CD4-positive, alpha-beta T cell treated with Interleukin-15 for 4 hours (primary cell): ENCODE measurements at regions not wholly inside any gene's neighbourhood (a gene's known extent, or its start where the extent isn't known, plus 50 kb on each side); places are given as distances from the start of the nearest gene placed in this dataset.
"Not testable (repeated sequence)": the region's sequence is repeated elsewhere in the genome, so short reads cannot be mapped to it uniquely, and the experiment has no call there.

Source experiments
- DNase-seq: peaks from one replicate; pipeline ENCODE4 v3.0.0-alpha.2; 2020; ENCODE audit warnings: low spot score

DNA sequence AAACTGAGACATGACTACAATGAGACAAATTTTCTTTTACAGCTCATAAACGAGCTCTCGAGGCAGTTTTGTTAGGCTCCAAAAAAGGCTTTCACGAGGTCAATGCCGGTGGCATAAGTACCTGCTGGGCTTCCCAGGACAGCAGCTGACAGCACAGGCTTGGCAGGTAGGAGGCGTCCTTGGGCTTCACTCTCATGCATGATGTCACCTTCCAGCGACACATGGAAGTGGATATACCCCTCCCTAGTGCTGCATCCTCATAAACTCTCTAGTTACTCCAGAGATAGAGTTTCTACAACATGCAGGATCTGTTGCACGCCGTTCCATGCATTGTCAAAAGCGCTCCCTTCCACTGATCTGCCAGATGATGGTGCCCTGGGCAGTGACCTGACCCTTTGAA, 112.5 kb upstream of the PAXBP1 start:
- DNase-seq = no peak

DNA sequence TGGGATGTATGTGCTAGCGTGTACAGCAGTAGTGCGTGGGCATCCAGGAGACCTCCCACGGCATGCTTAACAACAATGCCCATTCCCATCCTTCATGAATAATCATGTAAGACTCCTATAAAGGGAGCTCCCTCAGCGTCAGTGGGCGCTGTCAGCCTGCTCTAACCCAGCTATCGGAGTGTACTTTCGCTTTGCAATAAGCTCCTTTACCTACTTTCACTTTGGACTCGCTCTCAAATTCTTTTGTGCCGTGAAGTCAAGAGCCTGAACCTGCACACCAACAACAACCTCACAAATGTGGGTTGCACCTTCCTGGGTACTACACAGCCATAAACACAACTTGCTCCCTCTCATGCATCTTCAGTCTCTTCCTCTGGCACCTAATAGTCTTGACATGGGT, 114.8 kb upstream of the PAXBP1 start:
- peak; percentile 42 for DNase-seq

DNA sequence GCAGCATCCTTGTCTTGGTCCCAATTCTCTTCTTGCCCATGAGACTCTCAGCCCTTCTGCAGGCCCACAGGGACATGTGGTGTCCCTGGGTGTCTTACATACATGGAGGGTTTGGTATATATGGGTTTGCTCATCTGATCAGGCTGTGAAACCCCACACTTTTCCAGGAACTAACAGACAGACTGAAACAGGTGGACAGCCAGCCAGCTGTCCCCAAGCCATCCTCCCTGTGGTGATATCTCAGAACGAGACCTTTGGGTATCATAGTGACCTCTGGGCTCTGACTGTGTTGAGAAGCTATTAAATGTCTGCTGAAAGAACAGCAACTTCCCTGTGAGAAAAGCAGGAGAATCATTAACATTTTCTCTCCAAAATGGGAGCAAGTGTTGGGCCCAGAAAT, 115.5 kb upstream of the PAXBP1 start:
- DNase-seq = no peak

DNA sequence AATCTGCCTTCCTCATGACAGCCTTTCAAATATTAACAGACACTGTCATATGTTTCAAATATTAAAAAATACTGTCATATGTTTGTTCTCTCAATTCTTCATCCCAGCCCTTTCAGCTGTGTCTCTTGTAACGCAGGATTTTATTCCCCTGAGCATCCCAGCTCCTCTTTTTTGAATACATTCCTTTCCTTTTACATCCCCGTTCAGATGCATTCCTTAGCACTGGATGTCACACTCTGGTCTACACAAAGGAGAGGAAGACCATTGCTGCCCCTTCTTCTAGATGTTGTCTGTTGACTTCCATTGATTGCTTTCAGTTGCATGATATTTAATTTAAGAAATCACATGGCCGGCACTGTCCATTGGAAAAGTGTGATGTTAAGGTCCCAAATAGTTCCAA, 117.4 kb upstream of the PAXBP1 start:
- no peak for DNase-seq

DNA sequence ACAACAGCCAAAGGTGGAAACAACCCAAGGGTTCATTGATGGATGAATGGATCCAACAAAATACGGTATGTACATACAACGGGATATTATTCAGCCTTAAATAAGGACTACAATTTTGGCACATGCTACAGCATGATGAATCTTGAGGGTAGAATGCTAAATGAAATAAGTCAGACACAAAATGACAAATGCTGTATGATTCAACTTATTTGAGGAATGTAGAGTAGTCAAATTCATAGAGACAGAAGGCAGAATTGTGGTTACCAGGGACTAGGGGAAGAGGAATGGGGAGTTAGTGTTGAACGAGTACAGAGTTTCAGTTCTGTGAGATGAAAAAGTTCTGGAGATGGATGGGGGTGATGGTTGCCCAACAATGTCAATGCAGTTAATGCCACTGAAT, 118.0 kb upstream of the PAXBP1 start:
- no peak for DNase-seq

DNA sequence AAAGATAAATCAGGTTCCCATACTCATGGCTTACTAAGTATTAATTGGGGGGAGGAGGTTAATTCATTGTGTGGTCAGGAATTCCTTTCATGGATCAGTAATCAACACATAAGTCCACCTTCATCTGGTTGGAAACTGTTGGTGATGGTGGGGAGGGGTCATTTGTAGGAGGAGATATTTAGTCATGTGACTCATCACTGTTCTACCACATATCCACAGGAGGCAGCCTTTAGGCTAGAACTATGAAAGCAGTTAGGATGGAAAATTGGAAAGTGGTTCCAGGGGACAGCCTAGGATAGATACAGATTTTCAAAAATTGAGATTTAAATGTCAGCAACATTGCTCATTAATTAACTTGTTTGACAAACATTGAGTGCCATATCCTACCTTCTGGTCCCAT, 122.8 kb upstream of the PAXBP1 start:
- no peak for DNase-seq

DNA sequence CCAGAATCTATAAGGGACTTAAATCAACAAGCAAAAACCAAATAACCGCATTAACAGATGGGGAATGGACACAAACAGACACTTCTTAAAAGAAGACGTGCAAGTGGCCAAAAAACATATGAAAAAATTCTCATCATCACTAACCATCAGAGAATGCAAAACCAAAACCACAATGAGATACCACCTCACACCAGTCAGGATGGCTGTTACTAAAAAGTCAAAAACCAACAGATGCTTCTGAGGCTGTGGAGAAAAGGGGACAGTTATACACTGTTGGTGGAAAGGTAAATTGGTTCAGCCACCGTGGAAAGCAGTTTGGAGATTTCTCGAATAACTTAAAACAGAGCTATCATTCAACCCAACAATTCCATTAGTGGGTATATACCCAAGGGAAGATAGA, 124.9 kb upstream of the OLIG2 start:
- DNase-seq = no peak

DNA sequence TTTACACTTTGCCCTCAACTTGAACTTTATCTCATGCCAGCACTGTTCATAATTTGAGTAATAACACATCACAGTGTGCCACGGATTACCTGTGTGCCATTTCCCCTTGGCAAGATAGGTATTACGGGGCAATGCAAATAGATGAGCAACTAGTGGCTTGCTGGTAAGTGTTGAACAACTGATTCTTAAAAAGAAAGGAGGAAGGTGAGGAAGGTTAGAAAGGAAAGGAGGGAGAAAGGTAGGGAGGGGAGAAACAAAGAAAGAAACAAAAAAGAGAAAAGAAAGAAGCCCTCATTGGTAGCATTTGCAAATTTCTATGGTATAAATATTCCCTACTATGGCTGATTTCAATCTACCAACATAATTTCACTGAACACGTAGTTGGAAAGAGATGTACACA, 118.2 kb upstream of the OLIG2 start:
- no peak for DNase-seq

DNA sequence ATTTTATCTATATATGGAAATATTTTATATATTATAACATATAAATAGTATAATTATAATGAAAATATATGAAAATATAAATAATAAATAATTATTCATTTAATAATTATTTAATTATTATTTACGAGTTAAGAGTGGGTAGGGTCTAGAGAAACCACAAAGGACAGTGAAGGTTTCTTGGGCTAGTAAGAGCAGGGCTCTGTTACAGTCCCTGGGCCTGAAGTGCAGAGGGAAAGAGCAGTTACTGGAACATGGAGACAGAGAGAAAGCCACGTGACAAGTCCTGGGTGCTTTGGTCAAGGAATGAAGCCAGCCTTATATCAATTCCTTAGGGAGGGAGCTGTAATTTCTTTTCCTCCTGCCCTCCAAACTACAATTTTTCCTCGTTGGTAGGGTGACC, 117.2 kb upstream of the OLIG2 start:
- no peak for DNase-seq

DNA sequence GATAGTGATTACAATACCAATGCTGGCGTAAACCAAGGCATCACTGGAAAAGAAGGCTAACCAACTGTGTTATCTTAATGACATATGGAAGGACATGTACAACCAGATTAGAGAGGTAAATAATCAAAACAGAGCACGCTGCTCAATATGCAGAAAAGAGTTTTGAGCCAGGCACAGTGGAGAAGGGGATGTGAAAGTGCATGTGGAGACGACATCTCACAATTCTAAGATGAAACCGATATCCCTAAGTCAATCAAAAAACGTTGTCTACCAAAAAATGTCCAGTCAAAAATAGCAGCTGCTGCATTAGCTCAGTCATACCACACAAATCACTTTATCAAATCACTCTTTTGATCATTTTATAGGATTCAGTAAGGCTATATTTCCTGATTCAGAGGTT, 116.3 kb upstream of the OLIG2 start:
- no peak for DNase-seq

DNA sequence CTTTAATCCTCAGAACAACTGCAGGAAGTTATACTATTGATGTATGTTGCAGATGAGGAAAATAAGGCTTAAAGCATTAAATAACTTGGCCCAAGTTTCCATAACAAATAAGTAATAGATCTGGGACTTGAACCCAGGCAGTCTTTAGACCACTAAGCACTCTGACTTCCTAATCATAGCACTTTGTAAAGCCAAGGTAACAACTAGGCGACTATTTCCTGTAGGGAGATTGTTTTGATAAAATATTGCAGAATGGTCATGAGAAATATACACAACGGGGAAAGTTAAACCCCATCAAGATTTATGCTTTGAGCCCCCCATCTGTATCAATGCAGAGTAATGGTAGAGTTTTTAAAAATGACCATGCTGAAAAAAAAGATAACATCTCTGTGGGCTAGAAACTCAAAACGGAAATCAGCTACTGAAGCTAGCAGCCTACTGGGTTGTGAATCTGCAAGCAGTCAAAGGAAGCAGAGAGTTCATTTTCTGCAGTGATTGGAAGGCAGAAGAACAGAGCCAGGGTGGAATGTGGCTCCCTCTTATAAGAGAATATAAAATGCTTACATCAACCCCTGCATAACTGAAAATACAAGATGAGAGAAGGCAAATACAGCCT, 111.2 kb upstream of the OLIG2 start:
- DNase-seq = peak; percentile 6

DNA sequence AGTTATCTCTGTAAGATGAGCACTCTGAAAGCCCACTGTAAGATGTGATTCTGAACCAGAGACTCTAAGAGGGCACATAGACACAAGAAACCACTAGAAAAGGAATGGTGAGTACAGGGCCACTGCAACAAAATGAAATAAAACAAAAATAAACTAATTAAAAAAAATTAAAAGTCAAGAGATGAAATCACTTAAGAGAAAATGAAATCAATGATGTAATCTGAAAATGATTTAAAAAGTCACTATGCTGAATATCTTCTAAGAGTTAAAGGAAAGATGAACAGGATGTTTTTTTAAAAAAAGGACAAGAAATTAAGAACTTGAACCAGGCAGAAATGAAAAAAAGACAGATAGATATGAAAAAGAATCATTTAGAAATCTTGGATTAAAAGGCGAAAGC, 110.6 kb upstream of the OLIG2 start:
- no peak for DNase-seq

DNA sequence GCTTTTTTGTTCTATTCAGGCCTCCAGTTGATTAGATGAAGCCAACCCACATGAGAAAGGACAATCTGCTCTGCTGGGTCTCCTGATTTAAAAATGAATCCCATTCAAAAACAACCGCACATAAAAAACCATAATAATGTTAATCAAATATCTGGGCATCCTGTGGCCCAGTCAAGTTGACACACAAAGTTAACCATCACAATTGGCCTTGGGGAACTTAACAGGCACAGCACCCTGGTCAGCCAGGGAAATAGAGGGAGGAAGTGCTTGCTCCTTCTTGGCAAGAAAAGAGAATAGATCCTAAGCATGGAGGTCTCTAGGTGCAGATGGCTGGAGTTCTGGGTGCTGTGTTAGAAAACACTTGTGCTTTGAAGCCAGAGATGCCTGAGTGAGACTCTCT, 109.6 kb upstream of the OLIG2 start:
- no peak for DNase-seq

DNA sequence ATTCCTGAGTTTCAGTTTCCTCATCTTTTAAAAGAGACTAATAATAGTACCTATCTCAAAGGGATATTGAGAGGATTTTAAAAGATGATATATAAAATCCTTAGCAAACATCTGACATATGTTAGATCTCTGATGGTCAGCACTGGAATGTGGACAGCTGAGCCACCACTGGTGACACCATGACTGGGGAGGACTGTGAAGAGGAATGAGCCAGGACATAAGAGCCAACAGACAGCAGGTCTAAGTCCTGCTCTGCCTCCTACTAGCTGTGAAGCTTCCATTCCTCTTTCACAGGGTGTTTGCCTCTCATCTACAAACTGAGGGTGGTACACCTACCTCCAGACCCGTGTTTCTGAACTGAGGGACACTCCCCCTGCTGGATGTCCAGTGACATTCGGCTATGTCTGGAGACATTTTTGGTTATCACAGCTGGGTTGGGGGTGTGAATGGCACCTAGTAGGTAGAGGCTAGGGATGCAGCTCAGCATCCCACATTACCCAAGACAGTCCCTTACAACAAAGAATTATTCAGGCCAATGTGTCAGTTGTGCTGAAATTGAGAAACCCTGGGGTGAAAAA, 109.1 kb upstream of the OLIG2 start:
- no peak for DNase-seq

DNA sequence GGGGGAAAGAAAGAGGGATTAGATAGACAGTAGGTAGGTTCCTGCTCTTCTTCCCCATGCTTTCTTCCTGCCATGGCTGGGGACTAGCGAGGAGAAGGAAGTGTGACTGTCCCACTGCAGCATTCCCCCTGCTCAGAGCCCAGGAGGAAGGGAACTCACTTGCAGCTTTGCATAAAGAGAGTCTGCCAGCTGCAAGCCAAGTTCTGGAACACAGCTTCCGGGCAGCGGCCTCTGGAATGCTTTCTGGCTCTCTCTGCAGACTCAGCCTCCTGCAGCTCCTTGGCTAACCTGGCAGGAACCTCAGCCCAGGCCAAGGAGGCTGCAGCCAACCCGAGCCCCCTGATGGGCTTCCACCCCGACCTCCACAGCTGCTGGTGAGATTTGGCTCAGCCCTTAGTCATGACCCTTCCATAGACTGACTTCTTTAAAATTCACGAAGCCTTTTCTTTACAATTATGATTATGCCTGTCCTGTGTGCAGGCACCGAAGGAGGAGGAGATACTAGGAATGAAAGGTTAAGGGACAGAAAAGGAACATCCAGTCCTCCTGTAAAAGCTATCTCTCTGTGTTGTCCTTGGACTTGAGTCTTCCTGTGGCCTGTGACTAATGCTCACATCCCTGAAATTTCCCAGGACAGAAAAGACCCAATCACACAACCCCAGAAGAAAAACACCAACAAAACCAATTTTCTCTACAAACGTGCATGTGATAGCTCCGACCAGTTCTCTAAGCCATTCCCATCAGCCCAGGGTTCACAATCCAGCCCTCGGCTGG, 108.2 kb upstream of the OLIG2 start:
- no peak for DNase-seq

DNA sequence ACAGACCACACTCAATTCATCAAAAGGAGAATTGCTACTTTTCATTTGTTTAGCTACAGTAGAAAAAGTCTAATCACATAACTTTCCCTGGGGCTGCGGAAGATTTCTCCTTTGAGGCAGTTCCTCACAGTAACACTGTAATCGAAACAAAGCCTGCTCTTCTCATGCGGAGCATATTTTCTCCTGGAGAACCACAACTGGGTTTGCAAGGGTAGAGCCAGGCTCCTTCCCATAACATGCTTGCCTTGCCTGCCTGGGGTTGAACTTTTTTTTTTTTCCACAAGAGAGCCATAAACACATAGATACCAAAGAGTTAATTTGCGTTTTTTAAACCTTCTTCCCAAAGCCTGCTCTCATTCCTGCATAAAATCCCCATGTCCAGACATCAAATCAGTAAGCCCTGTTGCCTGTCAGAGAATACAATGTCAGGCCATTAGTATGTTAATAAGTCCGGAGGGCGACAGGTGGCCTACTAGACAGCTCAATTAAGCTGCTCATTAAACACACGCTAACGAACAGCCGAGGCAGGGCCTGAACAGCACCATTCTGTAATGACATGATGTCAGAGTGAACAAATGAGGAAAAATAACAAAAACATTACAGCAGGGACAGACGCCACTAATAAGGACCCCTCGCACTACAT, 107.1 kb upstream of the OLIG2 start:
- no peak for DNase-seq

DNA sequence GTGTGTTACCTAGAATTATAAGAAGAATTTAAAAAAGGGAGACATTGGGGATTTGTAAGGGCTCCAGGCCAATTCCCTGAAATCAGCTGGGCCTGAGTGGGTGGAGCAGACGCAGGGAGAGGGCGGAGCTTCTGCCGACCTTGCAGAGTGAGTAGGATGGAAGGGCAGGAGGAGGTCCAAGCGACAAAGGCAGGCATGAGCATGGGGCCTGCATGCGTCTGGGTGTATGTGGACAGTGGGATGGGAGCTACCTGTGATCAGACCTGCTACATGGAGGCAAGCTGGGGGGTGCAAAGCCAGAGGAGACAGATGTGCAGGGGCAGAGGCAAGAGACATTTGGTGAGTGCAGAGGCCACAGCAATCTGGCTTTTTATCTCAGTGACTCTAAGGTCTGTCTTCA, 105.3 kb upstream of the OLIG2 start:
- no peak for DNase-seq

DNA sequence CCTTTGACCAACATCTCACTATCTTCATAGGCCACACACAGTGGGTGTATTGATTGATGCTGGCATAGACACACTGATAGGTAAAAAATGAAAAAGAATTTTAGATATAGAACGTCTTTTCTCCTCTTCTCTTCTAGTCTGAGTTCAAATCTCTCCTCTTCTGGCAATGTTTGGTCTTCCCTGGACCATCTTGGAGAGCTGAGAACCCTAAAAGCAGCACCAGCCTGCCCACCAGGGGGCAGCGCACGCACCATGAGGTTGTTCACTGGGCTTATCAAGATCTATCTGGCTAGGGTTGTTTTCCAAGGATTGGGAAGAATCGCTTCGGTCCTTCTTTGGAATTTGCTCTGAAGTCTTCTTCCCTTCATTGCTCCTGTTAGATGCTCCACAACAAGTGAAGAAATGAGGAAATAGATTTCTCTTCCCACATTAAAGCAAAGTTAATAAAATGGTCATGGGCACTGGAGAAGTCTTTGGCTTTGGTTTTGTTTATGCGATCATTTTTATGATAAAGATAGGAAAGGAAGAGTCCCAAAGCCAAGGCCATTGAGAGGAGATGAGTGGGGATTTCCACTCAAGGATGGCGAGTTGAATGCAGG, 104.0 kb upstream of the OLIG2 start:
- DNase-seq = peak; percentile 39

DNA sequence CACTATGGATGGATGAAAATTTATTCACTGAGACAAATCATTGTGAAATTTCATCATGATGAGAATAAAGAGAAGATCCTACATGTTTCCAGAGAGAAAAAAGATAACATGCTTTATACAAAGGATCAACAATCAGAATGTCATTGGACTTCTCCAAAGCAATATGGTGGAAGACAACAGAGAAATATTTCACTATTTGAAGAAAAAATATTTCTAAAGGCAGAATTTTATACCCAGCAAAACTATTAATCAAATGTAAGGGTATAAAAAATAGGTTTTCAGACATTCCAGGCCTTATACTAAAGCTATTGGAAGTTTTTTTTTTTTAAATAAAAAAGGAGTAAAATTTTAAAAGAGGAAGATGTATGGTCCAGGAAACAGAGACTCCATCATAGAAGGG, 100.6 kb upstream of the OLIG2 start:
- DNase-seq = no peak

DNA sequence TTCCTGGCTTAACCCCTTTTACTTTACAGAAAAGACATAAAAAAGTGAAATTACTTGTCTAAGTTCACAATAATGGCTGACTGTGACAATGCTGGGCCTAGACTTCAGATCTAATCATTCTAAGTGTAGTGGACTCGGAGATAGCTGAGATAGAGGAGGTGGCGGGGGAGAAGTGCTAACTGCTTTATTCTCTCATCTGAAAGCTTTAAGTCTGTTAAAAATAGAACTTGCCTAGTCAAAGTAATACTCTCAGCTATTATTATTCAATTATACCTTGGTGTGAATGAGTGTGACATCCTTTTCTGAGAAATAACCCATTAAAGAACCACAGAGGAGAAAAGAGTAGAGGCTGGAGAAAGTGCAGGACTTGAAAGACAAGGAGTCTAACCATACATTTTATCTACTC, 96.1 kb upstream of the OLIG2 start:
- DNase-seq = peak; percentile 12

DNA sequence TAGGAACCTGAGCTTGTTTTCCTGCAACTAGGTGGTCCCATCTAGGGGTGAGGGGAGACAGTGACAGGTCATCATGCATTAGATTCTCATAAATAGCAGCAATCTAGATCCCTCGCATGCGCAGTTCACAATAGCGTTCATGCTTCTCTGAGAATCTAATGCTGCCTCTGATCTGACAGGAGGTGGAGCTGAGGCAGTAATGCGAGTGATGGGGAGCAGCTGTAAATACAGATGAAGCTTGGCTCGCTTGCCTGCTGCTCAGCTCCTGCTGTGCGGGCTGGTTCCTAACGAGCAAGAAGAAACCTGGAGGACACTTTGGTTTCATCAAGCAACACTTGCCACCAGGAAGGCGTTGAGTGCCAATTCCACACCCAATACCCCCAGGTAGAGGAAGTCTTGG, 95.1 kb upstream of the OLIG2 start:
- no peak for DNase-seq

DNA sequence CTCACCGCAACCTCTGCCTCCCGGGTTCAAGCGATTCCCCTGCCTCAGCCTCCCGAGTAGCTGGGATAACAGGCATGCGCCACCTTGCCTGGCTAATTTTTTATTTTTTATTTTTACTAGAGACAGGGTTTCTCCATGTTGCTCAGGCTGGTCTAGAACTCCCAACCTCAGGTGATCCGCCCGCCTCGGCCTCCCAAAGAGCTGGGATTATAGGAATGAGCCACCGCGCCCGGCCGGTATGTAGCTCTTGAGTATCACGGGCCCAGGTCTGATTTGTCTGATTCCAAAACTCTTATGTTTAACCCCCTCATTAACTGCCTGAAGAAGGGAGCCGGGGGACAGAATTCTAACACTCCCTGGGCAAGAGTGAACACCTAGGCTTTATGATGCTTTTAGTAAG, 91.7 kb upstream of the OLIG2 start:
- DNase-seq = not testable (repeated sequence)

DNA sequence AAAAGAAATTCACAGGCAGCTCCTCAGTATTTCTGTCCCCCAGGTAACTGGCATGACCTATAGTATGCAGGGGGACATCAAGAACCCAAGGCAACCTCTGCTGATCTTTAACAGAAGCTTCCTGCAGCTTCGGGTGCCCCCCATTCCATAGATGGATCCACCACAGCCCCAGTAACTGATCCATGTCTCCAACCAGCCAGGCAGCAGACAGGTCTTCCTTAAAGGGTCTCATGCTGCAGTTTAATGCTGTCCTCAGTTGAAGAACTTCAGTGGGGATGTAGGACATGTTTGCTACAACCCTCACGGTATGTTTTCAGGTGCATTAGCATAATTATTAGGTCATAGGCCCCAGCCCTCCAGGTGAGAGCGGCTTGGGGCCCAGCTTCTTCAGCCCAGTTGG, 90.9 kb upstream of the OLIG2 start:
- no peak for DNase-seq
